Ishikawa (cell line): ENCODE measurements at regions not wholly inside any gene's neighbourhood (a gene's known extent, or its start where the extent isn't known, plus 50 kb on each side); places are given as distances from the start of the nearest gene placed in this dataset.

Experiments used
- CEBPB ChIP-seq: IDR thresholded peaks from 2 replicates; pipeline ENCODE4 v1.6.1; 2012
- CREB1 ChIP-seq: IDR thresholded peaks from 2 replicates; pipeline ENCODE4 v1.6.1; 2012; ENCODE audit warnings: low read depth
- EGR1 ChIP-seq: IDR thresholded peaks from 2 replicates; pipeline ENCODE4 v1.6.1; 2012
- EP300 ChIP-seq: IDR thresholded peaks from 2 replicates; pipeline ENCODE4 v1.6.1; 2012; ENCODE audit warnings: borderline replicate concordance
- FOXM1 ChIP-seq: IDR thresholded peaks from 2 replicates; pipeline ENCODE4 v1.6.1; 2012; ENCODE audit warnings: low read depth, borderline replicate concordance
- MAX ChIP-seq: IDR thresholded peaks from 2 replicates; pipeline ENCODE4 v1.6.1; 2012
- RAD21 ChIP-seq: IDR thresholded peaks from 2 replicates; pipeline ENCODE4 v1.6.1; 2012; ENCODE audit warnings: low read depth
- TEAD4 ChIP-seq: IDR thresholded peaks from 2 replicates; pipeline ENCODE4 v1.6.1; 2012
- YY1 ChIP-seq: IDR thresholded peaks from 2 replicates; pipeline ENCODE4 v1.6.1; 2012; ENCODE audit warnings: low read depth
- ZBTB7A ChIP-seq: IDR thresholded peaks from 2 replicates; pipeline ENCODE4 v1.6.1; 2012; ENCODE audit warnings: low read depth
- TF ChIP-seq, protein P1 (sequence below): IDR thresholded peaks from 2 replicates; pipeline ENCODE4 v1.6.1; 2012
- TF ChIP-seq, protein P2 (sequence below): IDR thresholded peaks from 2 replicates; pipeline ENCODE4 v1.6.1; 2012; ENCODE audit warnings: low read depth, mild to moderate bottlenecking

- TF ChIP-seq FOXM1 (no peak), YY1 (no peak), EGR1 (no peak), EP300 (no peak), TEAD4 (no peak), ZBTB7A (no peak), MAX (no peak), RAD21 (no peak), CEBPB (no peak), CREB1 (no peak)
- TF ChIP-seq, protein P1, sequence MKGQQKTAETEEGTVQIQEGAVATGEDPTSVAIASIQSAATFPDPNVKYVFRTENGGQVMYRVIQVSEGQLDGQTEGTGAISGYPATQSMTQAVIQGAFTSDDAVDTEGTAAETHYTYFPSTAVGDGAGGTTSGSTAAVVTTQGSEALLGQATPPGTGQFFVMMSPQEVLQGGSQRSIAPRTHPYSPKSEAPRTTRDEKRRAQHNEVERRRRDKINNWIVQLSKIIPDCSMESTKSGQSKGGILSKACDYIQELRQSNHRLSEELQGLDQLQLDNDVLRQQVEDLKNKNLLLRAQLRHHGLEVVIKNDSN = no peak
- TF ChIP-seq, protein P2, sequence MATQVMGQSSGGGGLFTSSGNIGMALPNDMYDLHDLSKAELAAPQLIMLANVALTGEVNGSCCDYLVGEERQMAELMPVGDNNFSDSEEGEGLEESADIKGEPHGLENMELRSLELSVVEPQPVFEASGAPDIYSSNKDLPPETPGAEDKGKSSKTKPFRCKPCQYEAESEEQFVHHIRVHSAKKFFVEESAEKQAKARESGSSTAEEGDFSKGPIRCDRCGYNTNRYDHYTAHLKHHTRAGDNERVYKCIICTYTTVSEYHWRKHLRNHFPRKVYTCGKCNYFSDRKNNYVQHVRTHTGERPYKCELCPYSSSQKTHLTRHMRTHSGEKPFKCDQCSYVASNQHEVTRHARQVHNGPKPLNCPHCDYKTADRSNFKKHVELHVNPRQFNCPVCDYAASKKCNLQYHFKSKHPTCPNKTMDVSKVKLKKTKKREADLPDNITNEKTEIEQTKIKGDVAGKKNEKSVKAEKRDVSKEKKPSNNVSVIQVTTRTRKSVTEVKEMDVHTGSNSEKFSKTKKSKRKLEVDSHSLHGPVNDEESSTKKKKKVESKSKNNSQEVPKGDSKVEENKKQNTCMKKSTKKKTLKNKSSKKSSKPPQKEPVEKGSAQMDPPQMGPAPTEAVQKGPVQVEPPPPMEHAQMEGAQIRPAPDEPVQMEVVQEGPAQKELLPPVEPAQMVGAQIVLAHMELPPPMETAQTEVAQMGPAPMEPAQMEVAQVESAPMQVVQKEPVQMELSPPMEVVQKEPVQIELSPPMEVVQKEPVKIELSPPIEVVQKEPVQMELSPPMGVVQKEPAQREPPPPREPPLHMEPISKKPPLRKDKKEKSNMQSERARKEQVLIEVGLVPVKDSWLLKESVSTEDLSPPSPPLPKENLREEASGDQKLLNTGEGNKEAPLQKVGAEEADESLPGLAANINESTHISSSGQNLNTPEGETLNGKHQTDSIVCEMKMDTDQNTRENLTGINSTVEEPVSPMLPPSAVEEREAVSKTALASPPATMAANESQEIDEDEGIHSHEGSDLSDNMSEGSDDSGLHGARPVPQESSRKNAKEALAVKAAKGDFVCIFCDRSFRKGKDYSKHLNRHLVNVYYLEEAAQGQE = no peak
Observed at GRCh38 chr12:76964784-76965571, 86.2 kb upstream of the CSRP2 start.
